ENCODE measurements at regions not wholly inside any gene's neighbourhood (a gene's known extent, or its start where the extent isn't known, plus 50 kb on each side); places are given as distances from the start of the nearest gene placed in this dataset.
"Not testable (repeated sequence)": the region's sequence is repeated elsewhere in the genome, so short reads cannot be mapped to it uniquely, and the experiment has no call there.

DNA sequence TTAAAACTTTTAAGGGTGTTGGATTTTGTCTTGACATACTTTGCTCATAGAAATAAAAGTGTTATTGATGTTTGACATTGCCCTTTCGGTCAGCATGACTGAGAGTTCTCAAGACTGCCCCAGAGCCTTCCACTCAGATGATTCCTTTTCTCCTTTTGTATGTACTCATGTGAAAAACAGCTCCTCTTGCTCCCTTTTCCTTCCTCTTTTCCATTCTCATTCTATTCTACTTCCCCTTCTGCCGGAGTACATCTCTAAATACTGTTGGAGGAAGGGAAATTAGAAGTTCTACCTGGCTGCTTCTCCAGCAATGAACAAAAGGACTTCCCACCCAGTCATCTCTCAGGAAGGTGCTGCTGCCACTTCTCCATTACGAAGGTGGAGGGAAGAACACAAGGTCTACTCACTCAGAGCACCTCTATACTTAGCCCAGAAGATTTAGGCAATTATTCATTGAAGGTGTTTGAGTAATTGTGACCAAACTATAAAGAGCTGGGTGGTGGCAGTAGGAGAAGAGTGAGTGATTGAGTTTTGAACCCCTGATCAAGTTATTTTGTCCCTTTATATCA lies 163.8 kb upstream of the MBNL1 start:
- DNase-seq: no peak

DNA sequence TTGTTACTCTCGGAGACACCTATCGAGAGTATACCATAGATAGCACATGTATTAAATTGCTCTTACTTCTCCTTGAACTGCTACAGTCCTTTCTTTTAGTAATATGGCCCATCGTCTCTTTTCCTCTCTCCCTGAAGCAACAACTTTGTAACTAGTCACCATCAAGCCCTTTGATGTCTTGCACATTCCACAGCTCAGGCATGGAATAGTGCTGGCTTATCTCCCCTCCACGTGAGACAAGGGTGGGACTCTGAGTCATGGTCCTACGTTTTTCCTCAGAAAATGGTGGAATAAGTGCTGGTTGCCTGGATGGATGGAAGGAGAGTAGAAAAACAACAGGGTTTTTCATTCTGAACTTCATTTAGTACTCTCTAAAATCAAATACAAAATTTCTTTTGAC lies 163.3 kb upstream of the MBNL1 start:
- no peak for DNase-seq

GRCh38 chr3:152109038-152109437 lies 159.7 kb upstream of the MBNL1 start:
- no peak for DNase-seq

DNA sequence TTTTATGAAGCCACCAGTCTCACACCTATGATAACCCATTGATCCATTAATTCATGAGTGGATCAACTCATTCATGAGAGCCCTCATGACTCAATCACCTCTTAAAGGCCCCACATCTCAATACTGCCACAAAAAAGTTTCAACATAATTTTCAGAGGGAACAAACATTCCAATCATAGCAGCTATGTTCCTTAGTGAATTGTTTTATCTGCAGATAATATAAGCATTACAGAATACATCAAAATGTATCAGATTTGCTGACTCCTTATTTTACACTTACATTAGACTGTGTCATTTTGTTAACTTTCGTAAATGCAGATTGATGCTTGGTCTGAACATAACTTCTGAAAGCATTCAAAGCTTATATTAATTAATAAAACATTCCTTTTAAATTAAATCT lies 155.3 kb upstream of the MBNL1 start:
- DNase-seq: no peak

- DNase-seq: no peak
Measured at GRCh38 chr3:152113992-152114651, 154.6 kb upstream of the MBNL1 start.

DNA sequence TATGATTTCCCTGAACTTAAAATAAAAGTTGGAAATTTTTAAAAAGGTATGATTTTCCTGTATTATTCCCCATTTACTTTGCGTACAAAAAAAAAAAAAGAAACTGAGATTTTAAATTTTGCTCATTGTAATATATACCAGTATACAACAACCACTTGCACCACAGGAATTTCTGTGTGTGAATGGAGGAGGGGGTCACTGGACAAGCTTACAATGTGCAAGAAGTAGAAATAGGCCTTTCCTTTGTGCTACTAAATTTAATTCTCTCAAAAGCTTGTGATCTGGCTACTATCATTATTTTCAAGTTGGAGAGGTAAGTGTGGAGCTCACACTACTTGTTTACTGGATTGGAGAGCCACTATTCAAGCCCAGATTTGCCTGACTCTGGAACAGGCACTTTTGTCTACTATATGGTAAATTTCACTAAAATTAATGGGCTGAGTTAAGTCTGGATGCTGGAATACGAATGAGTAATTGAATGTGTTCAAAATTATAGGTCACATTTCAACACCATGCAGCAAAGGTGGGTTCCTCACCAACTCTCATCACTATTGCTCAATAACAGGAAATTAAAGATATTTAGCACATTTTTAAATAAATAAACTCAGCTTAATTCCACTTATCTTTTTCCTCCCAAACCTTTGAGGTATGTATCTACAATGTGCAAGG lies 148.0 kb upstream of the MBNL1 start:
- no peak for DNase-seq

DNA sequence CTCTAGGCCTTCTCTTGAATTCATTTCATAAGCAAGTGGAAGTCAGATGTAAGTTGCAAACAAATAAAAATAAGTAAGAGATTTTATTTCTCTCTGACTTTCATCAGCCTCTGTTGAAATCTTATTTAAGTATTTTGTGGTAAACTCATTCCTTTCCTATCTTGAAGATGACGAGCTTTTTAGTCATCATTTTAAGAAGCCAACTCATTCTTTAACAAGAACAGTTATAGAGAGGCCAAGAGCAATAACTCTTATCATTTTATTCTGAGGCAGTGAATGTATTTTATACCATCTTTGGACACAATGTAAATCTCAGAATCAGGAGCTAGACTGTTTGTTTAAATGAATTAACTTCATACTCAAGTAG lies 147.5 kb upstream of the MBNL1 start:
- DNase-seq: no peak

DNA sequence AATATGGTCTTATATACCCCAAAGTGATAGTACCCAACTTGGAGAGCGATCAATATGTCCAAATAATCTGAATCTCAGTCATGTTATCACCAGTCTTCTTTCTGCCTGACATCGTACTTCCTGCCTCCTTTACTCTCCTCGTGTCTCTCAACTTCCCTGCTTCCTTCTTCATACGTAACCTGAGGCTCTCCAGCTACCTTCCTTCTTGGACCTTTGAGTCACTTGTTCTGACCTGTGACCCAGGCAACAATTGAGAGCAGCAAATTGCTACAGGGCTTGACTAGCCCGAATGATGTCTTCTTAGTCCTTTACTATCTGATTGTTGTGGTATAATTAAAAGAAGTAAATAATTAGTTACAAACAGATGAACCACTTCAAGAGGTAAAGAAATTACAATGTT lies 145.9 kb upstream of the MBNL1 start:
- no peak for DNase-seq

DNA sequence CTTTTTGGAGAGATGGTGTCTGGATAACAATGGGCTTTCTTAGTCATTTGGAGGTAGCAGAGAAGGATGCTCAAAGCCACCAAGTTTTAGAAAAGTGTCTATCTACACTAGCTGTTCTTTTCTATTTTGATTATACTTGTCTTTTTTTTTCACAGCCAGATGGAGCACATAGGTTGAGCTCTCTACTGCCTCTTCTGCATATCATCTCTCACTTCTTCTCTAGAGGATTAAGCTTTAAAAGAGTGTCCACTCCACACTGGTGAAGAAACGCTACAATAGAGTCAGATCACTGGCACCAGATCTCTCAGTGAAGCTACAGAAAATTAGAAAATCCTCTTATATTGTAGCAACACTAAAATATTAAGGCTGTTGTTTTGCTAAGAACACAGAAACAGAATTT lies 145.3 kb upstream of the MBNL1 start:
- DNase-seq: no peak

DNA sequence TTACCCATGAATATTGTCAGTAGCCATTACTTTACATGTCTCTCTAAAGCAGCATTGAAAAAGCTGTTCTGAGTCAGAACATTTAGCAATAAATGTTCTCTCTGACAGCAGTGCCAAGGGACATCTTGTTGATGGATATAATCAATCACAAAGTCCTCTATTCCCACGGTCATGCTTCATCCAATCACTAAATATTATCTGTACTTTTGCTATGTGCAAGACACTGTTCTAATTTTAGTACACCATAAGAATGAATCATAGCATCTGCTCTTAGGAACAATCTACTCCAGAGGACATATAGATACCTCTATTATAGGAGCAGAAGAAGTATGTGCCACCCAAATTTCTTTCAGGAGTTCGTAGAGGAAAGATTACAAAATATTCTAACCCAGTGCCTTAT lies 142.5 kb upstream of the MBNL1 start:
- no peak for DNase-seq

GRCh38 chr3:152127058-152127457 lies 141.7 kb upstream of the MBNL1 start:
- no peak for DNase-seq

DNA sequence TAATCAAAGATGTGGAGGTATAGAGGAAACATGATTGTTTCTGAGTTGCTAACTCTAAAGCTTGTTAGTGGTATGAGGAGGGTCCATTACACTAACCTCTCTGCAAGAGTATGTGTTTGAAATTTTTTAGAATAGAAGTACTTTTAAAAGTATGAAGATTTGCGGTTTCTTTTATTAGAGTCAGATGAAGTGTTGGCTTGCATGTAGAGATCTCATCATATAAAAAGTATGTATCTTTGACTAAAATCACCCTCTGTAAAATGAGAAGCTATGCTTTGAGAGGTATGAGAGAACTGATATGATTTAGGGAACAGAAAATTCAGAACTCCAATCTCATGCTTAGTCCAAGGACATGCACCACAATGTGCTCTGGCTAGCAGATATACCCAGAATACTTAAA lies 140.4 kb upstream of the MBNL1 start:
- no peak for DNase-seq

DNA sequence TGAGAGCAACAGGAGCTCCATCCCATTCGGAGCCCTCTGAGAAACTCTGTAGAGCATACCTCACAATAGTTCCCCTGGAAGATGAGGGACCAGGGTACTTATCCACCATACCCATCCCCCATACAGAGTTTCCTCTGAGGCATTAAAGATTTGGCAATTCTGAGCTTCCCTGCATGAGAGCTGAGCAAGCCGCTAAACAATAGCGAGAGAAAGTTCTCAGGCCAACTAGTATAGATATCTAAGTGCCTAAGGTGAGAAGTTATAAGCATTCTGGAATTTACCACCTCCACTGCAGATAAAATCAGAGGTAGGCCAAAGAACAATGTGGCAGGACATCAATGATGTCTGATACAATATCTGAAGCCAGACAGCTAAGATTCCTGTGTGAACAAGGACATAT lies 129.1 kb upstream of the MBNL1 start:
- no peak for DNase-seq

GRCh38 chr3:152146461-152146860 lies 122.3 kb upstream of the MBNL1 start:
- DNase-seq: no peak

DNA sequence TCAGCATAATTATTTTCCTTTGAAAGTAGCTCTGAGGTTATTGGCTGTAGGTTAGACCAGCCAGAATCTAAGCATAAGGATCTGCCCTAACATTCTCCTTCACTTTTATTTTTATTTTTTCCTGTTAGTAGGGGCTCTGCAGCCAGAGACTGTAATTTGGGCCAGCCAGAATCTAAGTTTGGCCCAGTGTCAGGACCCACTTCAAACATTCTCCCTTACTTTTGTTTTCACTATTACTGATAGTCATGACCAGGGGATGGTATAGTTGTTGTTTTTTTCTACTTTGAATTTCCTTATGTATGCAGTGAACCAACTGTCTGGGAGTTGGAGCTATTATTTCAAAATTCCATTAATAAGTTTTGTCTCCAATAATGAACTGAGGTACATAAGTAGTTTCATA lies 121.0 kb upstream of the MBNL1 start:
- no peak for DNase-seq

GRCh38 chr3:152148579-152148978 lies 120.2 kb upstream of the MBNL1 start:
- DNase-seq: no peak

GRCh38 chr3:152149832-152150231 lies 118.9 kb upstream of the MBNL1 start:
- no peak for DNase-seq

DNA sequence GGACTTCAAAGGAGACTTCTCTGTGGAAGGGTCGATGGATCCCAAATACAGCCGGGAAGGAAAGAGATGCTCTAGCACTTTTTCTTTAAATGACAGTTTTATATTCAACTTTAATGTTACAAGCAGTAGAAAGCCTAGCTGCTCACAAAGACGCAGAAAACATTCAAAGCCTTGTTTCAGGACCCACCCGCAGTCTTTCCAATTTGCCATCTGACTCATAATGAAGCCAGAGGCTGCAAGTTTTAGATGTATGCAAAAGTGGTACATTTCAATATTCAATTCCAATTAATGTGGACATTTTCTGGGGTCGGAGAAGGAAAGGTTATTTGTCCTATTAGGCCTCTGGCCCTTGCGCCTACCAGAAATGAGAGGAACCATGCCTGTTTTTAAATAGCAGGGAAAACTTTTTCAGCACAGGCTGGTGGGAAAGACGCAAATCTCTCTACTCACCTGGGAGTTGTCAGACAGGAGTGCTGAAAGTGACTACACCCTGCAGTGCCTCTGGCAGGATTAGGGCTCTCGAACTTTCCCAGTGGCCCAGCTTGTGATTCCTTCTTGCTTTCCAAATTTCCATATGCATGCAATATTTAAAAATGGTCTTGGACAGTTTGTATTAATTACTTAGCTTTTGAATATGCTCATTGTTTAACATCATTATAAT lies 117.4 kb upstream of the MBNL1 start:
- DNase-seq: no peak

GRCh38 chr3:152151877-152152765 lies 116.6 kb upstream of the MBNL1 start:
- not testable (repeated sequence) for DNase-seq

- DNase-seq: not testable (repeated sequence)
Measured at GRCh38 chr3:152153115-152153514, 115.6 kb upstream of the MBNL1 start.

GRCh38 chr3:152155246-152156020 lies 113.3 kb upstream of the MBNL1 start:
- no peak for DNase-seq

DNA sequence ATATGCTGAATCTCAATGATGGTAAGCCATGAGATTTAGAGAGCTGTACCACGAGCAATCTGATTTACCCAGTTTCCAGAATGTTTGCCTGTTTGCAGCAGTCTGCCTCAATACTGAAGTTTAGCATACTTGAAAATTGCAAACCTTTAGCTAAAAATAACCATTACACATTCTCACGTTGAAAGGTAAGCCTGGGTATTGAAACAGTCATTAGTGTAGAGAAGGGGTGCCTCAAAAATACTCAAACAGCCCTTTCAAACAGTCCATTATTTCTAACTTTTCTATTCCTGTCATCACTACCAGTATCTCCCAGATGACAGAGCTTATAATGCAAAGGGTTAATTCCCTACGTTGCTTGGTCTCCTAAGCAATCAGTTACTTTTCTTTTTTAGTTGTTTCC lies 111.8 kb upstream of the MBNL1 start:
- no peak for DNase-seq
